ENCODE measurements at regions not wholly inside any gene's neighbourhood (a gene's known extent, or its start where the extent isn't known, plus 50 kb on each side); places are given as distances from the start of the nearest gene placed in this dataset.
A peak's percentile ranks its signal among the peaks of the same experiment; 100 is the strongest.

GRCh38 chr4:35695003-35695402 is 549.3 kb downstream of the ARAP2 start:
- in situ Hi-C loops (cut with MboI; ENCODE audit: low pct_unique_long_range_greater_than_20kb, low sequenced_read_pairs) = no loop called here
- no peak for DNase-seq

DNA sequence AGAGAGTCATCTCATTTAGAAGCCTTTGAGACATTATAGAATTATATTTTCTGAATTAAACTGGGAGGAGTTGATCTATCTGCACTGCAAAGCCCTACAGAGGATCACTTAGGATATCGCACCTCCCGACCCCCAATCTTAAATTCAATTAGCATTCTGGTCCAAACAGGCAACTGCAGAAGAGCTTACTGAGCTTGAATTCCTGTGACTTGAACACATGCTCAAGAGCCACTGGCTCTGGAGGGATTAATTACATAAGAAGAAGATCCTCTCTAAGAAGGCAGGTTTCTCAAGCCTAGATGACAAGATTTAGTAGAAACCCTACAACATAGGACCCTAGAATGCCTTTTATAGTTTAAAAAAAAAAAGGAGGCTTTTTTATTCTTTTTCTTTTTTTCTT is 548.9 kb downstream of the ARAP2 start:
- DNase-seq = no peak
- in situ Hi-C loops (cut with MboI; ENCODE audit: low pct_unique_long_range_greater_than_20kb, low sequenced_read_pairs) = no loop called here

DNA sequence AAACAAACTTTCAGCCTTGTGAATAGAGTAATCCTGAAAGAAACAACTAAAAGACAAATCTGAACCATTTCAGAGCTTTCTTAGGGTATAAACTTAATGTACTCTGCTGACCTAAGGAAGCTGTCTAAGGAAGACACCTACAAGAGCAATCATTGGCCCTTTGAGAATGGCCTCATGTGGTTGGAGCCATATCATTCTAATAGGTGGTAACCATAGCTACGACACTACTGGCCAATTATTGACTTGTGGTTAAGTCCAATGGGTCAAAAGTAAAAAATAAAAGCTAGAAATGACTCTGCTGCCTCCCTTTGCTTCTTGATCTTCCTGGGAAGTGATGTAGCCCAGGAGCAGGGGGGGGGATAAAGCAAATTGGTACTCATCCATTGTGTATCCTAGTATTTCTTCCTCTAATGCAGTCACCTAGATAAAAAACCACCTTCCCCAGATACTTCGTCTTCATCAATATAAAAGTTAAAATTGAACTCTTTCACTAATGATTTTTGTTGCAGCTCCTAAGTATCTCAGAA is 547.0 kb downstream of the ARAP2 start:
- in situ Hi-C loops (cut with MboI; ENCODE audit: low pct_unique_long_range_greater_than_20kb, low sequenced_read_pairs) = no loop called here
- no peak for DNase-seq

DNA sequence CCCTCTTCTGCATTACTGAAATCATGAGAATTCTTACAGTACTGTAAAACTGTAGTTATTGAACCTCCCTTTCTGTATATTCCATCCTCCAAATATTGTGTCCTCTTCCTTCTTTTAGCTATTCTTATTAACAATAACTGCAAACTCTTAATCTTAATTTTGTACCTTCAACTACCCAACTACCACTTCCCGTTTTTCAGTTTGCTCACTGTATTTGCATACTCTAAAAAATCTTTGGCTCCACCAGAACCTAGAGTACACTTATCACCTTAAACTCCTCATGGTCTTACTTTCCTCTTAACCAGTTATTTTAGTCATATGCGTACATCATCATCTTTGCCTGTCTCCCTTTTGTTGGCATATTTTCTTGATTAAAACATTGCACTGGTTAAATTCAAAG is 543.7 kb downstream of the ARAP2 start:
- in situ Hi-C loops (cut with MboI; ENCODE audit: low pct_unique_long_range_greater_than_20kb, low sequenced_read_pairs) = no loop called here
- no peak for DNase-seq

DNA sequence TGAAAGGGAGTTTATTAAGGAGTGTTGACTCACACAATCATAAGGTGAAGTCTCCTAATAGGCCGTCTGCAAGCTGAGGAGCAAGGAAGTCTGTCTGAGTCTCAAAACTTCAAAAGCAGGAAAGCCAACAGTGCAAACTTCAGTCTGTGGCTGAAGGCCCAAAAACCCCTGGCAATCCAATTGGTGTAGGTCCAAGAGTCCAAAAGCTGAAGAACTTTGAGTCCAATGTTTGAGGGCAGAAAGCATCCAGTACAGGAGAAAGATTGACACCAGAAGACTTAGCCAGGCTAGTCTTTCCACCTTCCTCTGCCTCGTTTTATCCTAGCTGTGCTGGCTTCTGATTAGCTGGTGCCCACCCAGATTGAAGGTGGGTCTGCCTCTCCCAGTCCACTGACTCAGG is 535.2 kb downstream of the ARAP2 start:
- in situ Hi-C loops (cut with MboI; ENCODE audit: low pct_unique_long_range_greater_than_20kb, low sequenced_read_pairs) = no loop called here
- DNase-seq = no peak

DNA sequence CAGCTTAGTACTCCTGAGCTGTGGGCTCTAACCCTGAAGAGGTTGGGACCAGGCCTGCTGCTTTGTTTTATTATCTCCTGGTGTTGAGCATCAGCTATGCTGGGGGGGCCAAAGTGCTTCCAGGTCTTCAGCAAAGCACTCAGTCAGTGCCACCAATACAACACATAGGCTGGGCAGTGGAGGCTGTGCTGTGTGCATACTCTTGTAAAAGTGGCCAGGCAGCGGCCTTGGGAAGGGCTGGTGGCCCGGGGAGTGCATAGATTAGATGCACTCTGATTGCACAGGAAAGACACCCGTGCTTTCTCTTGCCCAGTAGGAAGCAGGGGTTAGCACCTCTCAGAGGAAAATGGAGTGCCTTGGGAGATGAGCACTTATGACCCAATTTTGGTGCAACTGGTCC is 534.0 kb downstream of the ARAP2 start:
- DNase-seq = no peak
- in situ Hi-C loops (cut with MboI; ENCODE audit: low pct_unique_long_range_greater_than_20kb, low sequenced_read_pairs) = no loop called here

DNA sequence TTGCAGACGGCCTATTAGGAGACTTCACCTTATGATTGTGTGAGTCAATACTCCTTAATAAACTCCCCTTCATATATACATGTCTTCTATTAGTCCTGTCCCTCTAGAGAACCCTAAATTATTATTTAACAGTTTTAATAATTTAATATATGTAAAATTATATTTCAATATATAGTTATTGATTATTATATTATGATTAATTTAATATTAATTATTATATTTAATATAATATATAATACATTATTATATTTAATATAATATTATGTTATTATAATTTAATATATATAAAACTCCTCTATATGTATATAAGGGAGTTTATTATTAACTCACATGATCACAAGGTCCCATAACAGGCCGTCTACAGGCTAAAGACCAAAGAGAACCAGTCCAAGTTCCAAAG is 533.2 kb downstream of the ARAP2 start:
- in situ Hi-C loops (cut with MboI; ENCODE audit: low pct_unique_long_range_greater_than_20kb, low sequenced_read_pairs) = no loop called here
- no peak for DNase-seq

- in situ Hi-C loops (cut with MboI; ENCODE audit: low pct_unique_long_range_greater_than_20kb, low sequenced_read_pairs) = no loop called here
- DNase-seq = no peak
These were observed 520.3 kb downstream of the ARAP2 start for GRCh38 chr4:35723973-35724372.

DNA sequence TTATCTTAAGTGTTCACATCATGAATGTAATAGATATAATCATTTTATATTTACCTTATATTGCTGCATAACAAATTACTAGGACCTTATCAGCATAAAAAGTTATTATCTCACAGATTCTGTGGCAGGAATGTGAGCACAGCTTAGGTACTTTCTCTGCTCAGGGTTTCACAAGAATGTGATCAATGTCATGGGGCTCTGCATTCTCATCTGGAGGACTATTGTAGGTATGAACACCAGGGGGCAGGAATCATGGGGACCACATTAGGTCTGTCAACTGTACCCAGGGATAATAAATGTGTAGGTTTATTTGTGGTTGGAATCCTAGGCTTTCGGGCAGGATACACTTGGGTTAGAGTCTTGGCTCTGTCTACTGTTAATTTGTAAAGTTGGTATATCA is 519.2 kb downstream of the ARAP2 start:
- peak; percentile 4 for DNase-seq
- in situ Hi-C loops (cut with MboI; ENCODE audit: low pct_unique_long_range_greater_than_20kb, low sequenced_read_pairs) = no loop called here

DNA sequence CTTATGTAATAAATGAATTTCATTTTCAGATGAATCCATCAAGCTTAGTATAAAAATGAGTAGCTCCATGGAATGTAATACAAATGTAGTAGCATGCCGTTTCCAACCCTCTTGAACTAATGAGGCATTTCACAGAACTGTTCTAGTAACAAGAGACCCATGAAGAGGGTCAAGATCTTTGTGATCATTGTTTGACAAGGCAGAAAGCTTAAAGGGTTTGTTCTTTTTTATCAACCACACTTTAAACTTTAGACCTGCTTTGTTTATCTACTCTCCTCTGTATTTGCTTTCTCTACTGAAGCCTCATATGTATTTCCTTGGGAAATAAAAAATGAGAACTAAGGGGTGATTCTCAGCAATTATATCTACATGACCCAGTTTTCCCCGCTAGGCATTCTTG is 513.9 kb downstream of the ARAP2 start:
- no peak for DNase-seq
- in situ Hi-C loops (cut with MboI; ENCODE audit: low pct_unique_long_range_greater_than_20kb, low sequenced_read_pairs) = no loop called here

- DNase-seq = no peak
- in situ Hi-C loops (cut with MboI; ENCODE audit: low pct_unique_long_range_greater_than_20kb, low sequenced_read_pairs) = no loop called here
These were observed 509.8 kb downstream of the ARAP2 start for GRCh38 chr4:35734381-35735098.

DNA sequence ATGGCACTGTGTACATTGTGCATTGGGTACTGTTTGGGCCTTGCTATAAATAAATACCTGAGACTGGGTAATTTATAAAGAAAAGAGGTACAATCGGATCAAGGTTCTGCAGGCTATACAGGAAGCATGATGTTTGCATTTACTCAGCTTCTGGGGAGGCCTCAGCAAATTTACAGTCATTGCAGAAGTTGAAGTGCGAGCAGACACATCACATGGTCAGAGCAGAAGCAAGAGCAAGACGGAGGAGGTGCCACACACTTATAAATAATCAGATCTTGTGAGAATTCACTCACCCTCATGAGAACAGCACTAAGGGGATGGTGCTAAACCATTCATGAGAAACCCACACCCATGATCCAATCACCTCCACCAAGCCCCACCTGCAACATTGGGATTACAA is 505.0 kb downstream of the ARAP2 start:
- in situ Hi-C loops (cut with MboI; ENCODE audit: low pct_unique_long_range_greater_than_20kb, low sequenced_read_pairs) = no loop called here

GRCh38 chr4:35754047-35754446 is 490.3 kb downstream of the ARAP2 start:
- in situ Hi-C loops (cut with MboI; ENCODE audit: low pct_unique_long_range_greater_than_20kb, low sequenced_read_pairs) = no loop called here
- DNase-seq = no peak

More for the DNA sequence above, 505.0 kb downstream of the ARAP2 start:
- DNase-seq = no peak

GRCh38 chr4:35757836-35758235 is 486.5 kb downstream of the ARAP2 start:
- in situ Hi-C loops (cut with MboI; ENCODE audit: low pct_unique_long_range_greater_than_20kb, low sequenced_read_pairs) = no loop called here
- no peak for DNase-seq

- in situ Hi-C loops (cut with MboI; ENCODE audit: low pct_unique_long_range_greater_than_20kb, low sequenced_read_pairs) = no loop called here
- no peak for DNase-seq
These were observed 483.5 kb downstream of the ARAP2 start for GRCh38 chr4:35760807-35761206.

- in situ Hi-C loops (cut with MboI; ENCODE audit: low pct_unique_long_range_greater_than_20kb, low sequenced_read_pairs) = no loop called here
- DNase-seq = no peak
These were observed 472.7 kb downstream of the ARAP2 start for GRCh38 chr4:35771571-35771970.

DNA sequence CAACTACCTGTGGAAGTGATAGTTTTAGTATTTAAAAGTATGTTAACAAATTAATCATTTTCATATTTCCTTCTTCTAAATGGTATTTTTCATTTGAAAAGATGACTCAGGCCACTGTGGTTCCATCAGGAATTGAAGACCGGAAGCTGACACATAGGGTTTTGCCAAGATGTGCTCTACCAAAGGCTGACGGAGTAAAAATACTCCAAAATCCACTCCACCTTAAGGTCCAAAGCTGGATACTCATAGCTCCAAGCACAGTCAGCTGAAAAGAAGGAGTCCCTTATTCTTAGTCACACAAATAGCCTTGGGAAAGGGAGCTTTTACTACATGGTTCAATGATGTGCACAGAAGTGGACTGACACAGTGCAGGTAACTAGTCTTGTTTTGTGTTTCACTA is 472.0 kb downstream of the ARAP2 start:
- DNase-seq = no peak
- in situ Hi-C loops (cut with MboI; ENCODE audit: low pct_unique_long_range_greater_than_20kb, low sequenced_read_pairs) = no loop called here

DNA sequence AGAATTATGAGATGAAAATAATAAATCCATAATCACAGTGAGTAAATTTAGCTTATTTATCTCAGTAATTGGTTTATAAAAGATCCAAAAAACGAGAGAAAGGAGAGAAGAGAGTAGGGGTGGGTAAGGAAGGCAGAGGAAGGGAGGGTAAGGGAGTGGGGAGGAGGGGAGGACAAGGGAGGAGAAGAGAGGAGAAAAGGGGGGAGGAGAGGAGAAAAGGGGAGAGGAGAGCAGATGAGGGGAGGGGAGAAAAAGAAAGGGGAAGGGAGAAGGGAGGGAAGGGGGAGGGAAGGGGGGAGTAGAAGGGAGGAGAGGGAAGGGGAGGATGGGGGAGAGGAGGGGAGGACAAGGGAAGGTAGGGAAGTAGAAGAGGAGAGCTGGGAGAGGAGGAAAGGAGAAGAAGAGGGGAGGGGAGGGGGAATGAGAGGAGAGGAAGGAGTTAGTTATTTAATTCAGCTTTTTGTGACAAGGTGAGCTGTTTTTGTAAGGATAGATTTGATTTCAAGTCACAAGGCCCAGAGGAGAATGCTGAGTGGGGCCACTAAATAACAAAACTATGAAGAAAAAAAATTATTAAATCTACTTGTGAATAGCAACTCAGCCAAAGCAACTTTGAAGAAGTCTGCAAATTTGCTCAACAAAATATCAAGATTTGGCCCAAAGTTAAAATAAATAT is 454.3 kb downstream of the ARAP2 start:
- DNase-seq = no peak
- in situ Hi-C loops (cut with MboI; ENCODE audit: low pct_unique_long_range_greater_than_20kb, low sequenced_read_pairs) = no loop called here

DNA sequence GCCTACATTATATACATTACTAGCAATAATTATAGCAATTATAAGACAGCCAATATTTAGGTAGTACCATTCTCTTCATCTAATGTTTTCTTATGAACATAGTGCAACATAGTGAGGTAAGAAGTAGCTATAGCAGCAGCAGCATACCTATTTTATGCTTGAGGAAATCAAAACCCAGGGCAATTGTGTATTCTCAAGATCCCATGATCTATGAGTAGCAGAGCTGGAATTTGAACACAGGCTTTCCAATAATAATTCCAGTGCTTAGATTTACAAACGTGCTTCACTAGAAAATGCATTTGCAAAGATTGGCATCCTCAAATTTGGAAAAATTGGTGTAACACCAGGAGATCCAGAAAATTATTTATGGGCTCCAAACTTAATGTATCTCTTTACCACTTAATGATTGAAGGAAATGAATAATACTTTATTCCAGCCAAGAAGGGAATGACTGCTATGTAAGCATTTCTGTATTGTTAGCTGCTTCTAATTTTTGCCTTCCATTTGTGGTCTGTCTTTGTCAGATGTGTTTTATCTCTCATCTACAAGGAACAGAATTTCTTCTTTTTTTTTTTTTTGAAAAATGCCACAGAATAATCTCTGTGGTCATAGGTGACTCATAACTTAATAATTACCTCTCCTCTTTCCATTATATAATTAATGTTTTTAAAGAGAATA is 451.1 kb downstream of the ARAP2 start:
- in situ Hi-C loops (cut with MboI; ENCODE audit: low pct_unique_long_range_greater_than_20kb, low sequenced_read_pairs) = no loop called here
- no peak for DNase-seq

GRCh38 chr4:35793766-35794165 is 450.5 kb downstream of the ARAP2 start:
- in situ Hi-C loops (cut with MboI; ENCODE audit: low pct_unique_long_range_greater_than_20kb, low sequenced_read_pairs) = no loop called here
- no peak for DNase-seq
